ENCODE measurements at regions not wholly inside any gene's neighbourhood (a gene's known extent, or its start where the extent isn't known, plus 50 kb on each side); places are given as distances from the start of the nearest gene placed in this dataset.
A peak's percentile ranks its signal among the peaks of the same experiment; 100 is the strongest.
"Not testable (repeated sequence)": the region's sequence is repeated elsewhere in the genome, so short reads cannot be mapped to it uniquely, and the experiment has no call there.

DNA sequence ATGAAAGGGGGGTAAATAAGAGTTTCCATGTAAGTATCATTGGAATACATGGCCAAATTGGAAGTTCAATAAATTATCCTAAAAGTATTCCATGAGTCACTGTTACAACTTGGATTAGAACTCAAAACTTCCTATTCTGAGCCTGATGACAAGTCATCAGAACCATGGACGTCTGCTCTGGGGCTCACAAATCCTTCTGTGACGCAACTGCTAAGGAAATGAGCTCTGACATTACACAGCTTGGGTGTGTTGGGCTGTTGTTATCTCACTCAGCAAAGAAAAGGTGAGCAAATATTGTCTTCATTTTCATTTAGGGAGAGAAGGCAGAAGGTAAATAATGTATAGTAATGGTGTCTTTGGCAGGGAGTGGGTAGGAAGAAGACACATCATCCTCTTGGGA is 214.8 kb upstream of the ADO start:
- DNase-seq (ENCODE audit: low spot score), result no peak
- TF ChIP-seq CTCF (IDR thresholded peaks at IDR 0.05), result no peak

GRCh38 chr10:62590306-62590705 is 214.2 kb upstream of the ADO start:
- Mint-ChIP-seq H3K4me3 (ENCODE audit: unreplicated experiment) (no peak overlapping the region), H3K9me3 (ENCODE audit: low read depth) (peaks cover 15% of the 10 kb centered on the region), H3K27ac (ENCODE audit: unreplicated experiment) (no peak overlapping the region), H3K4me1 (ENCODE audit: low read depth) (peaks cover 40% of the 10 kb centered on the region), H3K27me3 (ENCODE audit: low read depth) (no peaks in the 10 kb centered on the region), H3K36me3 (ENCODE audit: low read depth) (peaks cover 6% of the 10 kb centered on the region)
- DNase-seq (ENCODE audit: low spot score), result no peak
- no peak for TF ChIP-seq CTCF (IDR thresholded peaks at IDR 0.05)

More for the DNA sequence above, 214.8 kb upstream of the ADO start:
- H3K27me3 Mint-ChIP-seq (ENCODE audit: low read depth), result no peaks in the 10 kb centered on the region
- no peak overlapping the region for H3K27ac Mint-ChIP-seq (ENCODE audit: unreplicated experiment)
- no peak overlapping the region for H3K4me3 Mint-ChIP-seq (ENCODE audit: unreplicated experiment)
- H3K9me3 Mint-ChIP-seq (ENCODE audit: low read depth), result peaks cover 15% of the 10 kb centered on the region
- peaks cover 46% of the 10 kb centered on the region for H3K4me1 Mint-ChIP-seq (ENCODE audit: low read depth)
- peaks cover 6% of the 10 kb centered on the region for H3K36me3 Mint-ChIP-seq (ENCODE audit: low read depth)

- Mint-ChIP-seq H3K4me1 (ENCODE audit: low read depth) (peaks cover 23% of the 10 kb centered on the region), H3K27me3 (ENCODE audit: low read depth) (no peaks in the 10 kb centered on the region), H3K36me3 (ENCODE audit: low read depth) (peaks cover 2% of the 10 kb centered on the region), H3K4me3 (ENCODE audit: unreplicated experiment) (no peak overlapping the region), H3K27ac (ENCODE audit: unreplicated experiment) (no peak overlapping the region), H3K9me3 (ENCODE audit: low read depth) (peaks cover 8% of the 10 kb centered on the region)
- peak; percentile 99 for TF ChIP-seq CTCF (IDR thresholded peaks at IDR 0.05)
- no peak for DNase-seq (ENCODE audit: low spot score)
Measured at GRCh38 chr10:62594093-62594520, 210.4 kb upstream of the ADO start.

DNA sequence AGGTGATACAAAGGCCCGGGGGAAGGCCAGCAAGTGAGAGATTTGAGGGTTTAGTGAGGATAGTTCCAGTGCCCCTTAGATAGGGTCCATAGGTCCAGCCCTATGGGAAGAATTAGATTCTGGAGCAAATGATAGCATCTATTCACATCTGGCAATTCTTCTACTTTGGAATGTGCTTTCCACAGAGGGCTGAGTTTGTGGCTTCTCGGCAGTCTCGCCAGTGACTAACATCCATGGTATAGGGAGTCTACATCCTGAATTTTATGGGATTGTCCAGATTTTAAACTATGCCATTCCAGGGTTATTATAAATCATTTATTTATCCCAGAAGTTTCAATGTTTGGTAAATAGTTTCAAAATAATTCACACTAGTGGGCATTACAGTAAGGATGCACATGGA is 207.3 kb upstream of the ADO start:
- H3K27me3 Mint-ChIP-seq (ENCODE audit: low read depth), result no peaks in the 10 kb centered on the region
- peaks cover 16% of the 10 kb centered on the region for H3K4me1 Mint-ChIP-seq (ENCODE audit: low read depth)
- H3K9me3 Mint-ChIP-seq (ENCODE audit: low read depth), result peaks cover 10% of the 10 kb centered on the region
- no peak overlapping the region for H3K4me3 Mint-ChIP-seq (ENCODE audit: unreplicated experiment)
- no peak for TF ChIP-seq CTCF (IDR thresholded peaks at IDR 0.05)
- peaks cover 2% of the 10 kb centered on the region for H3K36me3 Mint-ChIP-seq (ENCODE audit: low read depth)
- DNase-seq (ENCODE audit: low spot score), result no peak
- no peak overlapping the region for H3K27ac Mint-ChIP-seq (ENCODE audit: unreplicated experiment)

- DNase-seq (ENCODE audit: low spot score), result no peak
- Mint-ChIP-seq H3K9me3 (ENCODE audit: low read depth) (peaks cover 13% of the 10 kb centered on the region), H3K27me3 (ENCODE audit: low read depth) (no peaks in the 10 kb centered on the region), H3K36me3 (ENCODE audit: low read depth) (peaks cover 2% of the 10 kb centered on the region), H3K4me3 (ENCODE audit: unreplicated experiment) (no peak overlapping the region), H3K27ac (ENCODE audit: unreplicated experiment) (no peak overlapping the region), H3K4me1 (ENCODE audit: low read depth) (peaks cover 10% of the 10 kb centered on the region)
- TF ChIP-seq CTCF (IDR thresholded peaks at IDR 0.05), result no peak
Measured at GRCh38 chr10:62599161-62599560, 205.4 kb upstream of the ADO start.

DNA sequence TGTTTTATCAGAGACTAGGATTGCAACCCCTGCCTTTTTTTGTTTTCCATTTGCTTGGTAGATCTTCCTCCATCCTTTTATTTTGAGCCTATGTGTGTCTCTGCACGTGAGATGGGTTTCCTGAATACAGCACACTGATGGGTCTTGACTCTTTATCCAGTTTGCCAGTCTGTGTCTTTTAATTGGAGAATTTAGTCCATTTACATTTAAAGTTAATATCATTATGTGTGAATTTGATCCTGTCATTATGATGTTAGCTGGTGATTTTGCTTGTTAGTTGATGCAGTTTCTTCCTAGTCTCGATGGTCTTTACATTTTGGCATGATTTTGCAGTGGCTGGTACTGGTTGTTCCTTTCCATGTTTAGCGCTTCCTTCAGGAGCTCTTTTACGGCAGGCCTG is 198.0 kb upstream of the ADO start:
- not testable (repeated sequence) for H3K4me3 Mint-ChIP-seq (ENCODE audit: unreplicated experiment); H3K27me3 Mint-ChIP-seq (ENCODE audit: low read depth); H3K36me3 Mint-ChIP-seq (ENCODE audit: low read depth)

DNA sequence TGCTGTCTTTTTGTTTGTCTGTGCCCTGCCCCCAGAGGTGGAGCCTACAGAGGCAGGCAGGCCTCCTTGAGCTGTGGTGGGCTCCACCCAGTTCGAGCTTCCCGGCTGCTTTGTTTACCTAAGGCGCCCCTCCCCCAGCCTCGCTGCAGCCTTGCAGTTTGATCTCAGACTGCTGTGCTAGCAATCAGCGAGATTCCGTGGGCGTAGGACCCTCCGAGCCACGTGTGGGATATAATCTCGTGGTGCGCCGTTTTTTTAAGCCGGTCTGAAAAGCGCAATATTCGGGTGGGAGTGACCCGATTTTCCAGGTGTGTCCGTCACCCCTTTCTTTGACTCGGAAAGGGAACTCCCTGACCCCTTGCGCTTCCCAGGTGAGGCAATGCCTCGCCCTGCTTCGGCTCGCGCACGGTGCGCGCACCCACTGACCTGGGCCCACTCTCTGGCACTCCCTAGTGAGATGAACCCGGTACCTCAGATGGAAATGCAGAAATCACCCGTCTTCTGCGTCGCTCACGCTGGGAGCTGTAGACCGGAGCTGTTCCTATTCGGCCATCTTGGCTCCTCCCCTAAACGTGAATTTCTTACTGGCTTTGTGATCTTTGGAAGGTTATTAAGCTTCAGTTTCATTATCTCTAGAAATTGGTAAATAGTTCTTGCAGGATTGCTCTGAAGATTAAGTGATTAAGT is 196.2 kb upstream of the ADO start:
- peak overlapping the region; percentile 59 for H3K4me3 Mint-ChIP-seq (ENCODE audit: unreplicated experiment)
- H3K4me1 Mint-ChIP-seq (ENCODE audit: low read depth); H3K36me3 Mint-ChIP-seq (ENCODE audit: low read depth); H3K27me3 Mint-ChIP-seq (ENCODE audit: low read depth); H3K27ac Mint-ChIP-seq (ENCODE audit: unreplicated experiment); DNase-seq (ENCODE audit: low spot score); H3K9me3 Mint-ChIP-seq (ENCODE audit: low read depth): not testable (repeated sequence)

More for the DNA sequence above, 198.0 kb upstream of the ADO start:
- H3K4me1 Mint-ChIP-seq (ENCODE audit: low read depth); DNase-seq (ENCODE audit: low spot score); H3K9me3 Mint-ChIP-seq (ENCODE audit: low read depth); H3K27ac Mint-ChIP-seq (ENCODE audit: unreplicated experiment): not testable (repeated sequence)
